WTC11 (cell line): ENCODE measurements at regions not wholly inside any gene's neighbourhood (a gene's known extent, or its start where the extent isn't known, plus 50 kb on each side); places are given as distances from the start of the nearest gene placed in this dataset.

Source experiments
- FOXP1 ChIP-seq: sonication (generic); formaldehyde crosslinking; IDR thresholded peaks from 2 replicates; pipeline ENCODE4 v1.8.0; 2022; ENCODE audit warnings: missing genetic modification reagents, mild to moderate bottlenecking, moderate library complexity, borderline replicate concordance
- GABPB1 ChIP-seq: sonication (generic); formaldehyde crosslinking; IDR thresholded peaks from 2 replicates; pipeline ENCODE4 v1.8.1; 2023; ENCODE audit warnings: mild to moderate bottlenecking, missing genetic modification reagents
- ZNF317 ChIP-seq: sonication (generic); formaldehyde crosslinking; IDR thresholded peaks from 2 replicates; pipeline ENCODE4 v1.8.1; 2023; ENCODE audit warnings: low read depth, mild to moderate bottlenecking, moderate library complexity, missing genetic modification reagents, borderline replicate concordance
- ZNF423 ChIP-seq: fragments of 250-450 bp; sonication (Bioruptor Pico); IDR thresholded peaks from 2 replicates; pipeline ENCODE4 v2.1.2; 2022; ENCODE audit warnings: mild to moderate bottlenecking, moderate library complexity

DNA sequence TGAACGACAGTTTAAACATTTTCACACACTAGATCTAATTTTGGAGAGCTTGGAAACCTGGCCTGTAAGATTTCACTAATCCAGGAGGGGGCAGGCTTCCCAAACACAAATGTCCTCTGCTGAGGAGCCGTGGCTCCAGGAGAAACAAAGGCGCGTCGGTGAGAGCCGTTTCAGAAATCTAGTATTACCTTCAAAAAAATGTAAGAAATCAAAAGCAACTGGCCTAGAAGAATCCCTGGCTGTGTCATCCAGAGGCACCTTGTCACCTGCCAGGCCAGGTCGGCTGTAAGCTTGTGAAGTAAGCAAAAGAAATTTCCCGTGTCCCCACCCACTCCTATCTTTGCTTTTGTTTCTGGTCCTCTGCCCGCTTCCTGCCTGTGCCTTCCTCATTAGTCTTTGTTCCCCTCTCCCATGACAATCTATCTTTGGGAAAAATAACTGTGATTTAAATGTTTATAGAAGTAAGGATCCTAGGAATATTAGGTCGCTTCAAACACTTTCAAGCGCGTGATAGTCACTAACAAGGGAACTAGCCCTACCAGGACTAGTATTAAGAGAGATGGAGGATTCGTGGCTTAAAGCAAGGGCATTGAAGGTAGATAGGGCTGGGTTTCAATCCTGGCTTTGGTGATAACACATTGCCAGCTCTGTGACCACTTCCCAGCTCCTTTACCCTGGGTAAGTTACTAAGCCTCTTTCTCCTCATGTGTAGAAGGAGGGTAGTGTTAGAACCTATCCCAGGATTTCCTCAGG, 99.5 kb upstream of the STK39 start:
- TF ChIP-seq FOXP1 (CRISPR knock-in tag) (no peak), ZNF423 (CRISPR knock-in tag) (no peak), GABPB1 (CRISPR knock-in tag) (no peak), ZNF317 (no peak)
